HCT116 (cell line): ENCODE measurements at regions not wholly inside any gene's neighbourhood (a gene's known extent, or its start where the extent isn't known, plus 50 kb on each side); places are given as distances from the start of the nearest gene placed in this dataset.
"Not testable (repeated sequence)": the region's sequence is repeated elsewhere in the genome, so short reads cannot be mapped to it uniquely, and the experiment has no call there.

ENCODE experiments used
- ATAC-seq: fragments of 200-7000 bp; cut with Tn5 transposase; 2 replicates; pipeline ENCODE4 v1.9.1; 2020; ENCODE audit warnings: mild to moderate bottlenecking, moderate library complexity
- BruUV-seq: library from RNA; stranded (reverse); fragments of 400-500 nt; replicated peaks from 2 replicates; lab custom pipeline; 2021; lab: Mats Ljungman, UMichigan
- CTCF ChIA-PET: fragments of 300-600 bp; sonication (Branson Sonifier 250); formaldehyde crosslinking; loops from one replicate; lab custom pipeline; 2021; ENCODE audit warnings: antibody characterized with exemption; lab: Charles Lee
- POLR2A ChIA-PET: fragments of 300-600, 350-600 bp; sonication (Branson Sonifier 250); formaldehyde crosslinking; loops from one replicate; lab custom pipeline; 2021; ENCODE audit warnings: antibody characterized with exemption; lab: Charles Lee
- RAD21 ChIA-PET, 2 experiments: fragments of 300-600 bp; sonication (Branson Sonifier 250); formaldehyde crosslinking; loops; one replicate each; lab custom pipeline; 2023; ENCODE audit warnings: low total read pairs in 2 of 2; ENCODE audit not compliant: uncharacterized antibody in 2 of 2, unreplicated experiment in 2 of 2, low non-redundant PET in 1 of 2; lab: Charles Lee
- DNase-seq: peaks from one replicate; pipeline ENCODE4 v3.0.0-alpha.2; 2010; ENCODE audit warnings: low read depth, low spot score
- H2AFZ ChIP-seq: fragments of 200-600 bp; shearing (Covaris generic), sonication (generic); 2 replicates; pipeline ENCODE4 v1.6.1; 2017; ENCODE audit warnings: low read depth, mixed run types, mixed read lengths, antibody characterized with exemption, low read length; ENCODE audit not compliant: poor library complexity, severe bottlenecking
- H3K27ac ChIP-seq: 2 replicates; pipeline ENCODE4 v1.5.1; 2012; ENCODE audit warnings: low read depth, low read length
- H3K27me3 ChIP-seq: fragments of 200-600 bp; sonication (generic); 2 replicates; pipeline ENCODE4 v1.6.1; 2016; ENCODE audit warnings: mixed run types, low read length, mixed read lengths; ENCODE audit not compliant: insufficient read depth
- H3K36me3 ChIP-seq, 2 experiments: fragments of 200-500 bp in 1 of 2; fragments of 200-600 bp in 1 of 2; sonication (Bioruptor generic) in 1 of 2; sonication (generic) in 1 of 2; 2 replicates each; pipeline versions ENCODE4 v1.5.1 to v1.6.1; 2014 to 2016; ENCODE audit warnings: low read length in 2 of 2, inconsistent platforms in 1 of 2, mixed read lengths in 1 of 2, mixed run types in 1 of 2; ENCODE audit not compliant: insufficient read depth in 2 of 2, control insufficient read depth in 1 of 2
- H3K4me1 ChIP-seq, 2 experiments: fragments of 200-600 bp in 1 of 2; sonication (generic) in 1 of 2; 2 replicates each; pipeline versions ENCODE4 v1.5.1 to v1.6.1; 2012 to 2017; ENCODE audit warnings: low read length in 2 of 2, inconsistent platforms in 1 of 2, mild to moderate bottlenecking in 1 of 2, mixed read lengths in 1 of 2, mixed run types in 1 of 2, moderate library complexity in 1 of 2; ENCODE audit not compliant: insufficient read depth in 2 of 2, control insufficient read depth in 1 of 2
- H3K4me2 ChIP-seq: fragments of 200-600 bp; sonication (generic); 2 replicates; pipeline ENCODE4 v1.6.1; 2017; ENCODE audit warnings: mixed run types, low read length, mixed read lengths
- H3K4me3 ChIP-seq, 2 experiments: fragments of 200-600 bp in 1 of 2; sonication (generic) in 1 of 2; replicated peaks in 1 of 2; 2 replicates each; pipeline ENCODE4 v1.5.1; 2011 to 2016; ENCODE audit warnings: low read length in 2 of 2, control low read depth in 1 of 2, low read depth in 1 of 2, mild to moderate bottlenecking in 1 of 2, mixed read lengths in 1 of 2, mixed run types in 1 of 2
- H3K79me2 ChIP-seq: fragments of 200-600 bp; sonication (generic); 2 replicates; pipeline ENCODE4 v1.6.1; 2017; ENCODE audit warnings: mild to moderate bottlenecking, mixed run types, low read length, moderate library complexity, mixed read lengths; ENCODE audit not compliant: insufficient read depth
- H3K9ac ChIP-seq: fragments of 200-600 bp; sonication (generic); 2 replicates; pipeline ENCODE4 v1.6.1; 2016; ENCODE audit warnings: low read length, mixed read lengths
- H3K9me2 ChIP-seq: fragments of 200-600 bp; sonication (generic), shearing (Covaris generic); 2 replicates; pipeline ENCODE4 v1.6.1; 2017; ENCODE audit warnings: mixed run types, mild to moderate bottlenecking, moderate library complexity; ENCODE audit not compliant: insufficient read depth
- H3K9me3 ChIP-seq, 2 experiments: fragments of 200-500 bp in 1 of 2; fragments of 200-600 bp in 1 of 2; sonication (Bioruptor generic) in 1 of 2; sonication (generic) in 1 of 2; 2 replicates each; pipeline ENCODE4 v1.6.1; 2014 to 2017; ENCODE audit warnings: low read length in 2 of 2, mixed read lengths in 2 of 2, inconsistent platforms in 1 of 2, low read depth in 1 of 2, mild to moderate bottlenecking in 1 of 2, mixed run types in 1 of 2, moderate library complexity in 1 of 2; ENCODE audit not compliant: control insufficient read depth in 1 of 2, insufficient read depth in 1 of 2
- H4K20me1 ChIP-seq: fragments of 200-600 bp; sonication (generic), shearing (Covaris generic); 2 replicates; pipeline ENCODE4 v1.6.1; 2017; ENCODE audit warnings: mixed run types, mild to moderate bottlenecking, moderate library complexity; ENCODE audit not compliant: insufficient read depth
- CBX3 ChIP-seq: IDR thresholded peaks from 2 replicates; pipeline ENCODE4 v1.6.1; 2012; ENCODE audit warnings: low read depth
- EZH2 ChIP-seq: fragments of 200-600 bp; sonication (generic); IDR thresholded peaks from 2 replicates; pipeline ENCODE4 v1.6.1; 2017; ENCODE audit warnings: antibody characterized with exemption, mixed run types
- FOSL1 ChIP-seq: IDR thresholded peaks from 2 replicates; pipeline ENCODE4 v1.6.1; 2012; ENCODE audit warnings: low read depth
- POLR2A ChIP-seq: IDR thresholded peaks from 2 replicates; pipeline ENCODE4 v1.7.0; 2011; ENCODE audit warnings: borderline replicate concordance; ENCODE audit not compliant: insufficient read depth, insufficient read length; ENCODE audit errors: extremely low read depth
- RAD21 ChIP-seq: IDR thresholded peaks from 2 replicates; pipeline ENCODE4 v1.6.1; 2012; ENCODE audit warnings: low read depth, mild to moderate bottlenecking
- SP1 ChIP-seq: IDR thresholded peaks from 2 replicates; pipeline ENCODE4 v1.6.1; 2012; ENCODE audit warnings: low read depth
- SRF ChIP-seq: IDR thresholded peaks from 2 replicates; pipeline ENCODE4 v1.6.1; 2012; ENCODE audit warnings: low read depth
- TCF7L2 ChIP-seq: IDR thresholded peaks from 2 replicates; pipeline ENCODE4 v1.7.0; 2011; ENCODE audit warnings: borderline replicate concordance, inconsistent platforms; ENCODE audit not compliant: insufficient read depth, insufficient read length; ENCODE audit errors: extremely low read depth
- YY1 ChIP-seq: IDR thresholded peaks from 2 replicates; pipeline ENCODE4 v1.6.1; 2011; ENCODE audit warnings: low read length, low read depth, moderate library complexity, mild to moderate bottlenecking; ENCODE audit not compliant: insufficient replicate concordance; ENCODE audit errors: extremely low read depth
- ZFX ChIP-seq: fragments of 450-650 bp; IDR thresholded peaks from 2 replicates; pipeline ENCODE4 v1.6.1; 2017
- intact Hi-C: fragments of 100-400 bp; cut with micrococcal nuclease; formaldehyde crosslinking; loops from 2 replicates; pipeline ENCODE4 v1.10.0; 2022
- TF ChIP-seq, protein P1 (sequence below): IDR thresholded peaks from 2 replicates; pipeline ENCODE4 v1.6.1; 2012
- TF ChIP-seq, protein P2 (sequence below): IDR thresholded peaks from 2 replicates; pipeline ENCODE4 v1.6.1; 2012; ENCODE audit warnings: low read depth

DNA sequence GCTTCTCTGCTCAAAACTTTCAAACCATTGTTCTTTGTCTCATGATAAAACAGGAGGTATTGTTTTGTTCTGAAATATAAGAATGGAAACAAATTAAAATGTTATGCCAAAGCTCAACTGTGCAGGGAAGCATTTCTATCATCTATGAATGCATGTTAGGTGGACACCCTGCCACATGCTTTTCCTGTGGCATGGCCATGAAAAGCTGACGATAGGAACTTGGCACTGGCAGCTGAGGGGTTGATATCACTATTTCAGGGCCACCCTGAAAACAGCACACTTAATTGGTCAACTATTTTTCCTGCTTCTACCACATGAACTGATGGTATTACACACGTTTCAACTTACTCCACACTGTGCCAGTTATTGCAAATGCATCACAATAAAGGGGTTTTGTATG, 157.3 kb downstream of the MREG start:
- ChIA-PET POLR2A (no interaction called here), CTCF (no interaction called here), RAD21 (no interaction called here)
- intact Hi-C loops, result no loop called here
- no peak overlapping the region for H3K4me3 ChIP-seq
- BruUV-seq, result no TSS peak
- no peak overlapping the region for H2AFZ ChIP-seq
- no peaks in the 10 kb centered on the region for H3K36me3 ChIP-seq
- no peaks in the 10 kb centered on the region for H3K79me2 ChIP-seq
- DNase-seq, result no peak
- no peak overlapping the region for H3K4me2 ChIP-seq
- H3K27ac ChIP-seq, result no peak overlapping the region
- no peak for TF ChIP-seq ZFX
- TF ChIP-seq YY1, result no peak
- no peaks in the 10 kb centered on the region for H3K9me2 ChIP-seq
- ATAC-seq, result no peak
- H3K4me1 ChIP-seq, result no peaks in the 10 kb centered on the region
- H4K20me1 ChIP-seq, result no peaks in the 10 kb centered on the region
- H3K27me3 ChIP-seq, result no peaks in the 10 kb centered on the region
- no peaks in the 10 kb centered on the region for H3K9me3 ChIP-seq
- H3K9ac ChIP-seq, result no peak overlapping the region

DNA sequence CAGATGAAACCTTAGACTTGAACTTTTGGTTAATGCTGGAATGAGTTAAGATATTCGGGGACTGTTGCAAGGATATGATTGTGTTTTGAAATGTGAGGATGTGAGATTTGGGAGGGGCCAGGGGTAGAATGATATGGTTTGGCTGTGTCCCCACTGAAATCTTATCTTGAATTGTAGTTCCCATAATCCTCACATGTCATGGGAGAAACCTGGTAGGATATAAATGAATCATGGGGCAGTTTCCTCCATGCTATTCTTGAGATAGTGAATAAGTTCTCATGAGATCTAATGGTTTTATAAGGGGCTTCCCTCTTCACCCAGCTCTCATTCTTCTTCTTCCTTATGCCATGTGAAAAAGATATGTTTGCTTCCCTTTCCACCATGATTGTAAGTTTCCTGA, 158.0 kb downstream of the MREG start:
- RAD21 ChIA-PET, H3K9ac ChIP-seq, H3K36me3 ChIP-seq, H3K27me3 ChIP-seq, CTCF ChIA-PET, ATAC-seq, BruUV-seq, DNase-seq, H2AFZ ChIP-seq, POLR2A ChIA-PET, H3K4me1 ChIP-seq, H4K20me1 ChIP-seq, H3K9me3 ChIP-seq, H3K79me2 ChIP-seq, H3K9me2 ChIP-seq, H3K27ac ChIP-seq, H3K4me2 ChIP-seq, intact Hi-C loops, H3K4me3 ChIP-seq: not testable (repeated sequence)

DNA sequence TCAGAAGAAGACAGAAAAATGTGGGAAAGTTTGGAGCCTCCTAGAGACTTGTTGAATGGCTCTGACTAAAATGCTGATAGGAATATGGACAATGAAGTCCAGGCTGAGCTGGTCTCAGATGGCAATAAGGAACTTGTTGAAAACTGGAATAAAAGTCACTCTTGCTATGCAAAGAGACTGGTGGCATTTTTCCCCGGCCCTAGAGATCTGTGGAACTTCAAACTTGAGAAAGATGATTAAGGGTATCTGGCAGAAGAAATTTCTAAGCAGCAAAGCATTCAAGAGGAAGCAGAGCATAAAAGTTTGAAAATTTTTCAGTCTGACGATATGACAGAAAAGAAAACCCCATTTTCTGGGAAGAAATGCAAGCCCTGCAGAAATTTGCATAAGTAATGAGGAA, 159.3 kb downstream of the MREG start:
- Histone ChIP-seq H3K4me1 (no peaks in the 10 kb centered on the region), H3K9me3 (no peaks in the 10 kb centered on the region), H3K79me2 (no peaks in the 10 kb centered on the region), H3K27ac (no peak overlapping the region), H3K27me3 (no peaks in the 10 kb centered on the region), H3K4me3 (no peak overlapping the region), H3K9me2 (no peaks in the 10 kb centered on the region), H2AFZ (no peak overlapping the region), H3K4me2 (no peak overlapping the region), H4K20me1 (no peaks in the 10 kb centered on the region), H3K9ac (no peak overlapping the region), H3K36me3 (no peaks in the 10 kb centered on the region)
- ChIA-PET CTCF (no interaction called here), RAD21 (no interaction called here), POLR2A (no interaction called here)
- BruUV-seq, result no TSS peak
- ATAC-seq, result no peak
- no peak for DNase-seq
- intact Hi-C loops, result no loop called here
- TF ChIP-seq, protein P1, sequence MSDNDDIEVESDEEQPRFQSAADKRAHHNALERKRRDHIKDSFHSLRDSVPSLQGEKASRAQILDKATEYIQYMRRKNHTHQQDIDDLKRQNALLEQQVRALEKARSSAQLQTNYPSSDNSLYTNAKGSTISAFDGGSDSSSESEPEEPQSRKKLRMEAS, result no peak
- no peak for TF ChIP-seq TCF7L2
- no peak for TF ChIP-seq YY1
- no peak for TF ChIP-seq EZH2
- TF ChIP-seq, protein P2, sequence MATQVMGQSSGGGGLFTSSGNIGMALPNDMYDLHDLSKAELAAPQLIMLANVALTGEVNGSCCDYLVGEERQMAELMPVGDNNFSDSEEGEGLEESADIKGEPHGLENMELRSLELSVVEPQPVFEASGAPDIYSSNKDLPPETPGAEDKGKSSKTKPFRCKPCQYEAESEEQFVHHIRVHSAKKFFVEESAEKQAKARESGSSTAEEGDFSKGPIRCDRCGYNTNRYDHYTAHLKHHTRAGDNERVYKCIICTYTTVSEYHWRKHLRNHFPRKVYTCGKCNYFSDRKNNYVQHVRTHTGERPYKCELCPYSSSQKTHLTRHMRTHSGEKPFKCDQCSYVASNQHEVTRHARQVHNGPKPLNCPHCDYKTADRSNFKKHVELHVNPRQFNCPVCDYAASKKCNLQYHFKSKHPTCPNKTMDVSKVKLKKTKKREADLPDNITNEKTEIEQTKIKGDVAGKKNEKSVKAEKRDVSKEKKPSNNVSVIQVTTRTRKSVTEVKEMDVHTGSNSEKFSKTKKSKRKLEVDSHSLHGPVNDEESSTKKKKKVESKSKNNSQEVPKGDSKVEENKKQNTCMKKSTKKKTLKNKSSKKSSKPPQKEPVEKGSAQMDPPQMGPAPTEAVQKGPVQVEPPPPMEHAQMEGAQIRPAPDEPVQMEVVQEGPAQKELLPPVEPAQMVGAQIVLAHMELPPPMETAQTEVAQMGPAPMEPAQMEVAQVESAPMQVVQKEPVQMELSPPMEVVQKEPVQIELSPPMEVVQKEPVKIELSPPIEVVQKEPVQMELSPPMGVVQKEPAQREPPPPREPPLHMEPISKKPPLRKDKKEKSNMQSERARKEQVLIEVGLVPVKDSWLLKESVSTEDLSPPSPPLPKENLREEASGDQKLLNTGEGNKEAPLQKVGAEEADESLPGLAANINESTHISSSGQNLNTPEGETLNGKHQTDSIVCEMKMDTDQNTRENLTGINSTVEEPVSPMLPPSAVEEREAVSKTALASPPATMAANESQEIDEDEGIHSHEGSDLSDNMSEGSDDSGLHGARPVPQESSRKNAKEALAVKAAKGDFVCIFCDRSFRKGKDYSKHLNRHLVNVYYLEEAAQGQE, result no peak
- TF ChIP-seq CBX3, result no peak
- no peak for TF ChIP-seq FOSL1
- no peak for TF ChIP-seq RAD21
- no peak for TF ChIP-seq SP1
- TF ChIP-seq POLR2A, result no peak
- TF ChIP-seq SRF, result no peak
